GM21526 (cell line): ENCODE measurements at regions not wholly inside any gene's neighbourhood (a gene's known extent, or its start where the extent isn't known, plus 50 kb on each side); places are given as distances from the start of the nearest gene placed in this dataset.

Experiments
- ATAC-seq: cut with Tn5 transposase; IDR thresholded peaks from one replicate; pipeline ENCODE4 v1.9.1; 2021; ENCODE audit warnings: moderate library complexity; ENCODE audit not compliant: unreplicated experiment, low FRiP score

GRCh38 chr4:83172371-83172770 is 57.8 kb upstream of the PLAC8 start:
- ATAC-seq = no peak

GRCh38 chr4:83171436-83172039 is 57.0 kb upstream of the PLAC8 start:
- no peak for ATAC-seq

GRCh38 chr4:83170952-83171399 is 56.4 kb upstream of the PLAC8 start:
- no peak for ATAC-seq
